ENCODE measurements at regions not wholly inside any gene's neighbourhood (a gene's known extent, or its start where the extent isn't known, plus 50 kb on each side); places are given as distances from the start of the nearest gene placed in this dataset.

GRCh38 chr2:16102358-16102975 is 162.1 kb downstream of the MYCN start:
- no peak overlapping the region for H3K9ac ChIP-seq (ENCODE audit: low read depth in 1 of 2, low read length in 2 of 2)
- DNase-seq (ENCODE audit: low spot score), result no peak
- TF ChIP-seq REST (IDR thresholded peaks at IDR 0.05) (no peak), YY1 (IDR thresholded peaks at IDR 0.05) (no peak), TAF1 (conservative IDR thresholded peaks at IDR 0.05) (no peak), JUND (IDR thresholded peaks at IDR 0.05) (no peak), FOXA1 (IDR thresholded peaks at IDR 0.05) (no peak), GABPA (IDR thresholded peaks at IDR 0.05 in 1 of 2, conservative IDR thresholded peaks at IDR 0.05 in 1 of 2) (no peak), MAX (IDR thresholded peaks at IDR 0.05) (no peak)
- no peaks in the 10 kb centered on the region for H3K9me3 ChIP-seq (ENCODE audit: control insufficient read depth in 4 of 4, low read length in 3 of 4)
- no peaks in the 10 kb centered on the region for H3K36me3 ChIP-seq (ENCODE audit: control insufficient read depth in 4 of 4, insufficient read depth in 3 of 4, low read depth in 1 of 4, low read length in 3 of 4)
- no peak overlapping the region for H3K27ac ChIP-seq (ENCODE audit: low read depth in 1 of 2, low read length in 2 of 2)
- H3K27me3 ChIP-seq (ENCODE audit: control insufficient read depth in 4 of 4, insufficient read depth in 4 of 4, low read length in 3 of 4), result no peaks in the 10 kb centered on the region
- 73% methylated on average over 14 of the region's 14 CpGs for WGBS
- H3K4me3 ChIP-seq (ENCODE audit: low read depth in 1 of 3, low read length in 3 of 3), result no peak overlapping the region
- H3K4me1 ChIP-seq (ENCODE audit: control insufficient read depth in 4 of 4, insufficient read depth in 4 of 4, low read length in 3 of 4), result peaks cover 0 to 12% (median 4%) of the 10 kb centered on the region in 4 donors

- no peak for TF ChIP-seq SP1 (IDR thresholded peaks at IDR 0.05)
- no peak for TF ChIP-seq MAX (IDR thresholded peaks at IDR 0.05)
- TF ChIP-seq YY1 (IDR thresholded peaks at IDR 0.05), result no peak
- no peak for TF ChIP-seq RAD21 (IDR thresholded peaks at IDR 0.05)
- TF ChIP-seq ZBTB33 (IDR thresholded peaks at IDR 0.05), result no peak
- no peak for TF ChIP-seq ATF3 (IDR thresholded peaks at IDR 0.05)
- TF ChIP-seq GABPA (IDR thresholded peaks at IDR 0.05 in 1 of 2, conservative IDR thresholded peaks at IDR 0.05 in 1 of 2), result no peak
- no peak for TF ChIP-seq FOXA2 (IDR thresholded peaks at IDR 0.05)
- no peak for TF ChIP-seq CTCF (IDR thresholded peaks at IDR 0.05; ENCODE audit: low read depth, low read length, missing input control)
- no peak for TF ChIP-seq RXRA (IDR thresholded peaks at IDR 0.05)
- no peak for TF ChIP-seq REST (IDR thresholded peaks at IDR 0.05)
- TF ChIP-seq EGR1 (IDR thresholded peaks at IDR 0.05; ENCODE audit: low read depth in 2 of 2), result no peak
- TF ChIP-seq JUND (IDR thresholded peaks at IDR 0.05), result no peak
- TF ChIP-seq HNF4A (conservative IDR thresholded peaks at IDR 0.05), result no peak
- no peak for TF ChIP-seq HNF4G (IDR thresholded peaks at IDR 0.05)
- WGBS, result 85% methylated on average over 3 of the region's 3 CpGs
- no peaks in the 10 kb centered on the region for H3K36me3 ChIP-seq (ENCODE audit: control insufficient read depth in 4 of 4, insufficient read depth in 3 of 4, low read depth in 1 of 4, low read length in 3 of 4)
These were observed 160.8 kb downstream of the MYCN start for GRCh38 chr2:16101196-16101595.

More at GRCh38 chr2:16101196-16101595, 160.8 kb downstream of the MYCN start:
- Histone ChIP-seq H3K9ac (ENCODE audit: low read depth in 1 of 2, low read length in 2 of 2) (no peak overlapping the region), H3K27ac (ENCODE audit: low read depth in 1 of 2, low read length in 2 of 2) (no peak overlapping the region), H3K9me3 (ENCODE audit: control insufficient read depth in 4 of 4, low read length in 3 of 4) (no peaks in the 10 kb centered on the region), H3K4me1 (ENCODE audit: control insufficient read depth in 4 of 4, insufficient read depth in 4 of 4, low read length in 3 of 4) (peaks cover 3 to 22% (median 10%) of the 10 kb centered on the region in 4 donors), H3K4me3 (ENCODE audit: low read depth in 1 of 3, low read length in 3 of 3) (no peak overlapping the region), H3K27me3 (ENCODE audit: control insufficient read depth in 4 of 4, insufficient read depth in 4 of 4, low read length in 3 of 4) (no peaks in the 10 kb centered on the region)
- DNase-seq (ENCODE audit: low spot score), result no peak
